ENCODE measurements at regions not wholly inside any gene's neighbourhood (a gene's known extent, or its start where the extent isn't known, plus 50 kb on each side); places are given as distances from the start of the nearest gene placed in this dataset.
"Not testable (repeated sequence)": the region's sequence is repeated elsewhere in the genome, so short reads cannot be mapped to it uniquely, and the experiment has no call there.

DNA sequence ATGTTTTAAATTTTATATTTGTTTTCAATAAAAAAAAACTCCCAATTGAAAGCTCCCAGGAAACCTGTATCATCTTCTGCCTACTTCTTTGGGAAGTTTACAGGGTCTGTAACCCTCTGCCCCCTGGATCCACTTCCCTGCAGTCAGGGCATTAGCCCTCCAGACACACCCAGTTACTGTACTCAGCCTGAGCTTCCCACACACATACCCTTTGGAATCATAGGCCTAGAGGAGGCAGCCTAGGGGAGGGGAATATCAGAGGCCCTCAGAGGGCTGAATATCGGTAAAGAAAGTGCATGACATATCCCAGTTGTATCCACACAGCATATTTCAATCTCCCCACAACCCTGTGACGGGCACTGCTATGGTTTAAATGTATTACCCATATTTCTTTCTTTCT lies 56.2 kb upstream of the TFPI start:
- not testable (repeated sequence) for DNase-seq (ENCODE audit: low read depth in 3 of 3, low spot score in 2 of 3)

GRCh38 chr2:187612857-187613256 lies 58.6 kb upstream of the TFPI start:
- DNase-seq (ENCODE audit: low read depth in 3 of 3, low spot score in 2 of 3) = no peak

- no peak for DNase-seq (ENCODE audit: low read depth in 3 of 3, low spot score in 2 of 3)
Observed at GRCh38 chr2:187614756-187615155, 60.5 kb upstream of the TFPI start.

DNA sequence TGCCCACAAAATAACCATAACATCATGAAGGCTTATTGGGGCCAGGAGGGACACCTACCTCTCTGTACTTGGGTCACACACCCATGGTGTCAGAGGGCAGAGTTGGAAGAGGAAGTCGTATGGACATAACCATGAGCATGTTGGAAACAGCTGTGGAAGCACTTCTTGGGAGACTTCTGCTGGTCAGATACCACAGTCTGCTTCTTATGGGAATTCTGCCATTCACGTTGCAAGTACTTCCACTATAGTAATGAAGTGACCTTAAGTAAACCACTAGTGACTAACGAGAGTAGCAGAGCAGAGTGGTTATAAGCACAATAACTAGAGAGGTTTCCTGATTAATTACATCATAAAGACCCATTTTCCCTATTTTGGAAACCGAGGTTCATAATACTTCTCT lies 61.1 kb upstream of the TFPI start:
- no peak for DNase-seq (ENCODE audit: low read depth in 3 of 3, low spot score in 2 of 3)

- DNase-seq (ENCODE audit: low read depth in 3 of 3, low spot score in 2 of 3) = no peak
Observed at GRCh38 chr2:187615902-187616301, 61.7 kb upstream of the TFPI start.

DNA sequence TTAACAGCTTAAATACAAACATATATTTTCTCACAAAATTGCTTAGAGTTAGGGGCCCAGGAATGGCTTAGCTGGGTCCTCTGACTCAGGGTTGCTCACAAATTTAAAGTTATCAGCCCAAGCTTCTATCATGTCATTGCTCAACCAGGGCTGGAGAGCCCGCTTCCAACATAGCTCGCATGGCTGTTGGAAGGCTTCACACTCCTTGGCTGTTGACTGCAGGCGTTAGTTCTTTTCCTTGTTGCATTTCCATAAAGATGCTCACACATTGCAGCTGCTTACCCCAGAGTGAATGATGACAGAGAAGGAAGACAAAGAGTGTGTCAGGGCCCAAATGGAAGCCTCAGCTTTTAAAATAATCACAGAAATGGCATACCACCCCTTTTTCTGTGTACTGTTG lies 62.9 kb upstream of the TFPI start:
- DNase-seq (ENCODE audit: low read depth in 3 of 3, low spot score in 2 of 3) = no peak

DNA sequence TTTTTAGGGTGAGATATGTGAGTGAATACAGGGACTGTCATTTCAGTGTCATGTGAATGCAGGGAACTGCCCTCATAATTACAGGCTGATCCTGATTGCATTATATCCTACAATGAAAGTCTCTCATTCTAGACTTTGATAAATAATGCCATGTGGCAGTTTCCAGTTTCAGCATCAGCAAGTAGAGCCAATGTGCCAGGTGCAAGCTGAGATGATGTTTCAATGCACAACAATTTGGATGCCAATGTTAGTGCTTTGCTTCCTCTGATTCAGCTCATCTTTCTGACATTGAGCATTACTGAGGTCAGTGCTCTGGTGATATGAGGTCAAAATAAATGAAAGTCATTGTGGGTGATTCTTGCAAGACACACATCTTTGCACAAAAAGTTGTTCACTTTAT lies 63.7 kb upstream of the TFPI start:
- DNase-seq (ENCODE audit: low read depth in 3 of 3, low spot score in 2 of 3) = no peak

GRCh38 chr2:187618813-187619212 lies 64.6 kb upstream of the TFPI start:
- DNase-seq (ENCODE audit: low read depth in 3 of 3, low spot score in 2 of 3) = no peak

DNA sequence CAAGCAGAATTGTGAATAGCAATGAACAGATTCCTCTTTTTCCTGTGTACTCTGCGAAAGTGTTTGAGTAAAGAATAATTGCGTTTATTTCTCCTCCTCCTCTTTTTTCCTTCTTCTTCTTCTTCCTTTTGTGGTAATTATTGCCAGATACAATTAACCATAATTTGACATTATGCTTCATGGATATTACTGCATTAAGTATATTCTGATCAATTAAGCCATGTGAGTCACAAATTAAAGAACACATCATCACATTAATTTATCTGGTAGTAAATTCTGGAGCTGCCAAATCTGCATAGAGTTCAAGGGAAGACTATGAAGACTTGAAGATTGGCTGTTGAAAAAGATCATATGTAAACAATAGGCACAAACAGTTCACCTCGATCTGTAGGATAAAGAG lies 72.9 kb upstream of the TFPI start:
- no peak for DNase-seq (ENCODE audit: low read depth in 3 of 3, low spot score in 2 of 3)

GRCh38 chr2:187636731-187637391 lies 82.6 kb upstream of the TFPI start:
- DNase-seq (ENCODE audit: low read depth in 3 of 3, low spot score in 2 of 3) = not testable (repeated sequence)

DNA sequence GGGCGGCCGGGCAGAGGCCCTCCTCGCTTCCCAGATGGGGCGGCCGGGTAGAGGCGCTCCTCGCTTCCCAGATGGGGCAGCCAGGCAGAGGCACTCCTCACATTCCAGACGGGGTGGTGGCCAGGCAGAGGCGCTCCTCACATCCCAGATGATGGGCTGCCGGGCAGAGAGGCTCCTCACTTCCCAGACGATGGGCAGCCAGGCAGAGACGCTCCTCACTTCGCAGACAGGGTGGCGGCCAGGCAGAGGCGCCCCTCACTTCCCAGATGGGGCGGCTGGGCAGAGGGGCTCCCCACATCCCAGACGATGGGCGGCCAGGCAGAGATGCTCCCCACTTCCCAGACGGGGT lies 83.1 kb upstream of the TFPI start:
- not testable (repeated sequence) for DNase-seq (ENCODE audit: low read depth in 3 of 3, low spot score in 2 of 3)

- not testable (repeated sequence) for DNase-seq (ENCODE audit: low read depth in 3 of 3, low spot score in 2 of 3)
Observed at GRCh38 chr2:187637771-187638170, 83.5 kb upstream of the TFPI start.

- no peak for DNase-seq (ENCODE audit: low read depth in 3 of 3, low spot score in 2 of 3)
Observed at GRCh38 chr2:187638840-187639239, 84.6 kb upstream of the TFPI start.

DNA sequence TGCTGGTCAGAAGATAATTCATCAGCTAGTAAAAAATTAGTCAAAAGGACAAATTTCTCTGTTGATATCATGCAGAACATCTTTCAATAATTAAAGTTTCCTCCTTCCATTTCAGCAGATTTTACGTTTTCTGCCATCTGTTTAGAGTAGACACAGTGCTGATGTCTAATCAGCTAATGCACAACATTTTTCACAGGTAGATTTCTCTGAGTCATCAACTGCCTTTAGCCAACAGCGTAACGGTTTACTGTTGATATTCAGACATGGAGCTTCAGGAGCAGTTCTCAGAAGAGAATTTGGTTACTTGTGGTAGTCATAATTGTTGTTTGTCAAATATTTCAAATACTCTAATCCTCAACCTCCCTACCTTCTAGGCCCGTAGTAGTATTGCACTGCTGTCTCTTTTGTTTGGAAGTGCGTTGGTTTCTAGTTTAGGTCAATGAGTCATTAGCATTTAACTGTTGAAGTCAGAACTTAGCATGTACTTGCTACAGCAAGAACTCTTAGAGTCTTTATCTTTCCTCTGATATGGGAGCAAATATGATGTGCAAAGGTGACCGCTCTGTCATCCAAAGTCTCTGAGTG lies 86.8 kb upstream of the TFPI start:
- DNase-seq (ENCODE audit: low read depth in 3 of 3, low spot score in 2 of 3) = no peak

GRCh38 chr2:187642498-187642897 lies 88.3 kb upstream of the TFPI start:
- DNase-seq (ENCODE audit: low read depth in 3 of 3, low spot score in 2 of 3) = no peak

- no peak for DNase-seq (ENCODE audit: low read depth in 3 of 3, low spot score in 2 of 3)
Observed at GRCh38 chr2:187644486-187644885, 90.3 kb upstream of the TFPI start.

GRCh38 chr2:187644981-187645380 lies 90.7 kb upstream of the TFPI start:
- no peak for DNase-seq (ENCODE audit: low read depth in 3 of 3, low spot score in 2 of 3)

DNA sequence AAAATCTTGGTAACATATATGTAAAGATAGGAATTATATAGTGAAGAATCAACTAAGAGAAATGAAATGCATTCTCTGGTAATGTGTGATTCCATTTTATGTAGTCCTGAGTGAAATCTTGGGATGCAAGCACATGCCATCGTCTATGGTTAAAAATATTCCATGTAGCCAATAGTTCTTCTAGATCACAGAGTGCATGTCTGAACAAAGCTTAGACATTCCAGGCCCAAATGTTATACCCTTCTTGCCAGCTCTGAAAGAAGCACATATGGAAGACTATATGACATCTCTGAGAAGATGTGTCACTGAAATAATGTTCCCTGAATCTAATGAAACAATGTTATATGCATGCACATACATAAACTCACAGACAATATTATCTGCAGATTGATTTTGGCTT lies 92.3 kb upstream of the TFPI start:
- no peak for DNase-seq (ENCODE audit: low read depth in 3 of 3, low spot score in 2 of 3)

GRCh38 chr2:187654535-187654934 lies 100.3 kb upstream of the TFPI start:
- DNase-seq (ENCODE audit: low read depth in 3 of 3, low spot score in 2 of 3) = no peak

DNA sequence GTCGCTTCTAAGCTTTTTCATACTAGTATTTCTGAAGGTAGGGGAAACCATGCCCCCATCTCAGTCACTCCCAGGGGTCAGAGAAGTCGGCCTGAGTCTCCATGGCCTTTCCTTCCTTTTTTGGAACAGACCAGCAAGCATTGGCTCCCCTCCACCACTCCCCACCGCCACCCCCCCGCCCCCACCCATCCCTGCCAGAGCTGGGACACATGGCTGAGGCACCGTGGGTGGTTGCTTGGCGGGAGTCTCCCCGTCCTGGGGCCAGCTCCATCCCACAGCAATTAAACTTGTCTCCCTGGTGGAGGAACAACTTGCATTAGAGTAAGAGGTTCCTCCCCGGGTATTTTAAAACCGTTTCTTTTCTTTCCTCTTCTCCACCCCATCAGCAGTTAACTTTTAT lies 100.8 kb upstream of the TFPI start:
- no peak for DNase-seq (ENCODE audit: low read depth in 3 of 3, low spot score in 2 of 3)

DNA sequence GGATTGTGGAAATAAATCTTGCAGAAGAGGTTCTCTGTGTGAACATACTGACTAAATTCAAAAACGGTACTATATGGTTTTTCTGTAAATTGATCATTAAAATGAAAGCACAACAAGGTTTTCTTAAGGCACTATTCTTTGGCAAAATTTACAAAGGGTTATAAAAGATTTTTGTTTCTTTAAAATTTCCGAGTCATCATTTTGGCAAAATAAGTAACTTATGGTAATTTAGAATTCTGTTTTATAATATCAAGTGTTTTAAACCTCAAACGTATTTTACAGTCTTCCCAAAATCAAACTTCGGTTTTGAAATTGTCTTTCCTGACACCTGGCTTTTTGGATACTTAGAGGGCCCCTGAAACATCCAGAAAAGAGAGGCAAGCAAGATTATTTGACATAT lies 101.9 kb upstream of the TFPI start:
- no peak for DNase-seq (ENCODE audit: low read depth in 3 of 3, low spot score in 2 of 3)

DNA sequence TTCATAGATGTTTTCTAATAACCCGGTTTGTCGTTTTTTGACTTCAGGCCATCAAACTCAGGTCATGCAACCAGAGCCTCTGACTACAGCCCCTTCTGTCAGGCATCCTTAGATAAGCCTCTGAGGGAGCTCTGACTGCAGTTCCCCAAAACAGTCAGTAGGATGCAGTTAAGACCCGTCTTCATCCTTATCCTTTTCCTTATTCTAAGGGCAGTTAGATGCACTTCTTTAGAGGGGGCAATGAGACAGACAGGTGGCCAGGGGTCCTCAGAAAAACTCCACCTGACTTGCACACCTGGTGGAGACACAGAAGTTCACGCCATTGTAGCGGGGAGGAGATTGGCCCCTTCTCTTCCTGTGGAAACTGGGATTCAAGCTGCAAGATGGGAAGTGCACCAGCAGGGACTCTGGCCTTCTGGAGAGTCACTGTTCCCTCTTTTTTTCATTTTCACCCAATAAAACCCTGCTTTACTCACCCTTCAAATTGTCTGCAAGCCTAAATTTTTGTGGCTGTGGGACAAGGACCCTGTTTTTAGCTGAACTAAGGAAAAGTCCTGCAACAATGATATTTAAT lies 104.8 kb upstream of the TFPI start:
- no peak for DNase-seq (ENCODE audit: low read depth in 3 of 3, low spot score in 2 of 3)

- not testable (repeated sequence) for DNase-seq (ENCODE audit: low read depth in 3 of 3, low spot score in 2 of 3)
Observed at GRCh38 chr2:187676050-187676449, 121.8 kb upstream of the TFPI start.

All from right renal cortex interstitium (tissue), 3 donors.